ENCODE measurements at regions not wholly inside any gene's neighbourhood (a gene's known extent, or its start where the extent isn't known, plus 50 kb on each side); places are given as distances from the start of the nearest gene placed in this dataset.

DNA sequence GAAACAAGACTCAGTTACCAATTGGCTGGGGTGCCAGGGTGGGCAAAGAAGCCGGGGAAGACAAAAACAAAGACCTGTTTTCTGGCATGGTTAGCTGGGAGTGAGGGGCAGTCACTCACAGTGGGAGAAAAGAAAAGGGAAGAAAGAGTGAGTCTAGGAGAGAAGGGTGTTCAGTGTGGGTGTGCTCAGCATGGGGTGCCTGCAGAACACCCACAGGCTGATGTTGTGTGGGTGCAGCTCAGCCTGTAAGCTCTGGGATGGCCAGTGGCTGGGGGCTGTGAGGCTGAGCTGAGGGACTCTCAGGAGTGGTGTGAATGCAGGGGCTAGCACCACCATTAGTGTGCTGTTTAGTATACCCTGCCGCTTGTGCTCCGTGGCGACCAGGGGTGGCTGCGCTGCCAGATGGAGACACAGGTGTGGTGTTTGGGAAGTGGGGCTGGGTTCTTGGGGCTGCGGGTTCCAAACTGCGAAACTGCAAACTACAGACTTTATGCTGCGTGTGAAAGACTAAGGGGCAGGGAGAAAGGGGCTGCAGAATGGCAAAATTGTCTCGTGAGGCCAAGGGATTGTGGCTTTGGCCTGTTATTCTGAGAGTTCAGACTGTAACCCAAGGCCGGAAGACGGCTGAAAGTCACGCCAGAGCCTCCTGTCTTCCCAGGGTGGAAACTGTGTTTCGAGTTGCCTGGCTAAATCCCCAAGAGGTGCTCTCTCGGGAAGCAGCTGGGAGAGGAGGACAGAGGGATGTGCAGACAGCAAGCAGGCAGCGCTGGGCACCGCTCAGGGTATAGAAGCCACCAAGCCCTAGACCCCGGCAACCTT, 156.3 kb downstream of the TTC32 start:
- Histone ChIP-seq H3K27me3 (ENCODE audit: control insufficient read depth, low read length) (no peaks in the 10 kb centered on the region), H4K20me1 (ENCODE audit: control insufficient read depth, insufficient read depth, low read depth, low read length) (no peaks in the 10 kb centered on the region), H3K9me3 (ENCODE audit: control insufficient read depth, insufficient read depth, low read length) (no peaks in the 10 kb centered on the region), H3K27ac (ENCODE audit: low read depth, low read length) (no peak overlapping the region), H3K4me1 (ENCODE audit: control insufficient read depth, low read length) (peaks cover 4% of the 10 kb centered on the region), H3F3A (ENCODE audit: control insufficient read depth, insufficient read depth) (no peaks in the 10 kb centered on the region), H3K4me2 (ENCODE audit: low read length) (no peak overlapping the region), H3K79me2 (ENCODE audit: control insufficient read depth, low read length) (no peaks in the 10 kb centered on the region), H3K36me3 (ENCODE audit: control insufficient read depth, low read length) (no peaks in the 10 kb centered on the region), H3K9me2 (replicated peaks; ENCODE audit: control insufficient read depth, low read length) (no peaks in the 10 kb centered on the region), H3K4me3 (ENCODE audit: low read length) (no peak overlapping the region)
- TF ChIP-seq, protein P1, sequence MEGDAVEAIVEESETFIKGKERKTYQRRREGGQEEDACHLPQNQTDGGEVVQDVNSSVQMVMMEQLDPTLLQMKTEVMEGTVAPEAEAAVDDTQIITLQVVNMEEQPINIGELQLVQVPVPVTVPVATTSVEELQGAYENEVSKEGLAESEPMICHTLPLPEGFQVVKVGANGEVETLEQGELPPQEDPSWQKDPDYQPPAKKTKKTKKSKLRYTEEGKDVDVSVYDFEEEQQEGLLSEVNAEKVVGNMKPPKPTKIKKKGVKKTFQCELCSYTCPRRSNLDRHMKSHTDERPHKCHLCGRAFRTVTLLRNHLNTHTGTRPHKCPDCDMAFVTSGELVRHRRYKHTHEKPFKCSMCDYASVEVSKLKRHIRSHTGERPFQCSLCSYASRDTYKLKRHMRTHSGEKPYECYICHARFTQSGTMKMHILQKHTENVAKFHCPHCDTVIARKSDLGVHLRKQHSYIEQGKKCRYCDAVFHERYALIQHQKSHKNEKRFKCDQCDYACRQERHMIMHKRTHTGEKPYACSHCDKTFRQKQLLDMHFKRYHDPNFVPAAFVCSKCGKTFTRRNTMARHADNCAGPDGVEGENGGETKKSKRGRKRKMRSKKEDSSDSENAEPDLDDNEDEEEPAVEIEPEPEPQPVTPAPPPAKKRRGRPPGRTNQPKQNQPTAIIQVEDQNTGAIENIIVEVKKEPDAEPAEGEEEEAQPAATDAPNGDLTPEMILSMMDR (IDR thresholded peaks at IDR 0.05; ENCODE audit: low read depth, low read length, poor library complexity, severe bottlenecking), result no peak
- no peak for TF ChIP-seq EZH2phosphoT487 (IDR thresholded peaks at IDR 0.05; ENCODE audit: borderline replicate concordance, low read length)

- Histone ChIP-seq H3K27ac (ENCODE audit: low read depth, low read length) (no peak overlapping the region), H3K4me1 (ENCODE audit: control insufficient read depth, low read length) (peaks cover 4% of the 10 kb centered on the region), H3K9me3 (ENCODE audit: control insufficient read depth, insufficient read depth, low read length) (no peaks in the 10 kb centered on the region), H4K20me1 (ENCODE audit: control insufficient read depth, insufficient read depth, low read depth, low read length) (no peaks in the 10 kb centered on the region), H3K79me2 (ENCODE audit: control insufficient read depth, low read length) (no peaks in the 10 kb centered on the region), H3F3A (ENCODE audit: control insufficient read depth, insufficient read depth) (no peaks in the 10 kb centered on the region), H3K9me2 (replicated peaks; ENCODE audit: control insufficient read depth, low read length) (no peaks in the 10 kb centered on the region), H3K4me3 (ENCODE audit: low read length) (no peak overlapping the region), H3K36me3 (ENCODE audit: control insufficient read depth, low read length) (no peaks in the 10 kb centered on the region), H3K27me3 (ENCODE audit: control insufficient read depth, low read length) (no peaks in the 10 kb centered on the region), H3K4me2 (ENCODE audit: low read length) (no peak overlapping the region)
- TF ChIP-seq EZH2phosphoT487 (IDR thresholded peaks at IDR 0.05; ENCODE audit: borderline replicate concordance, low read length), result no peak
- TF ChIP-seq, protein P1 (IDR thresholded peaks at IDR 0.05; ENCODE audit: low read depth, low read length, poor library complexity, severe bottlenecking), result no peak
Measured at GRCh38 chr2:19744456-19745199, 157.2 kb downstream of the TTC32 start.

DNA sequence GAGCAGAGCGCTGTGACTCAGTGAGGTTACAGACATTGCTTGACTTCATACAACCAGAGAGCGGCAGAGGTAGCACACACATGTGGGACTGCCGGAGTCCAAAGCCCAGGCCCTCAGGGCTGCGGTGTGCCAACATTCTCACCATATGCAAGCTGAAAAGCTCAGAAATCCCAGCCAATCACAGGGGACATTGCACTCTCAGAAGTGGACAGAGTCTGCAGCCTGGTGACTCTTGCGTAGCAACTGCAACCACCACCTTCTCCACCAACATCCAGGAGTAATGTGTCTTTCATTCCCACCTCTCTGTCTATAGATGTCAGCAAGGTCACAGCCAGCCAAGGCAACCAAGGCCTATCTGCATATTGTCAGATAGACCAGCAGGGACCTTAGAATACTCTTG, 158.1 kb downstream of the TTC32 start:
- Histone ChIP-seq H3K79me2 (ENCODE audit: control insufficient read depth, low read length) (no peaks in the 10 kb centered on the region), H4K20me1 (ENCODE audit: control insufficient read depth, insufficient read depth, low read depth, low read length) (no peaks in the 10 kb centered on the region), H3K4me1 (ENCODE audit: control insufficient read depth, low read length) (peaks cover 4% of the 10 kb centered on the region), H3K4me3 (ENCODE audit: low read length) (no peak overlapping the region), H3K9me2 (replicated peaks; ENCODE audit: control insufficient read depth, low read length) (no peaks in the 10 kb centered on the region), H3K4me2 (ENCODE audit: low read length) (no peak overlapping the region), H3F3A (ENCODE audit: control insufficient read depth, insufficient read depth) (no peaks in the 10 kb centered on the region), H3K36me3 (ENCODE audit: control insufficient read depth, low read length) (no peaks in the 10 kb centered on the region), H3K27ac (ENCODE audit: low read depth, low read length) (no peak overlapping the region), H3K27me3 (ENCODE audit: control insufficient read depth, low read length) (no peaks in the 10 kb centered on the region), H3K9me3 (ENCODE audit: control insufficient read depth, insufficient read depth, low read length) (no peaks in the 10 kb centered on the region)
- TF ChIP-seq, protein P1 (IDR thresholded peaks at IDR 0.05; ENCODE audit: low read depth, low read length, poor library complexity, severe bottlenecking), result no peak
- TF ChIP-seq EZH2phosphoT487 (IDR thresholded peaks at IDR 0.05; ENCODE audit: borderline replicate concordance, low read length), result no peak

Data from DOHH2 (cell line).